ENCODE measurements at regions not wholly inside any gene's neighbourhood (a gene's known extent, or its start where the extent isn't known, plus 50 kb on each side); places are given as distances from the start of the nearest gene placed in this dataset.

DNA sequence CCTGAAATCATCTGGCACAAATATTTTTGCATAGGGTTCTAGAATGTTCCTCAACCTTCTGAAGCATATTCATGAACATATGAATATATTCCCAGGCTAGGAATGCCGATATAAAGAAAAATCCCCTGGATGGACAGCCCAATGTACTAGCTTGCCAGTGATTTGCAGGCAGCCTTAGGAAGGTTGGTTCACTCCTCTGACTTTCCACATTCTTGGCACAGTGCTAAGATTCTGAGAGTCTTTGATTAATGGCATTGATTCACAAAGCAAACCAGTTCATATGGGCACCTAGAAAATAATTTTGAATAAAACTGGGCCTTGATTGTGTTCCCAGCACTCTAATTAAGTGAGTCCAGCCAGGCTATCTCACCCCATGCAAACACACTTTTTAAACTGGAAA lies 56.9 kb upstream of the ENPP4 start:
- no peak for DNase-seq (ENCODE audit: low spot score)
- TF ChIP-seq, protein P1, sequence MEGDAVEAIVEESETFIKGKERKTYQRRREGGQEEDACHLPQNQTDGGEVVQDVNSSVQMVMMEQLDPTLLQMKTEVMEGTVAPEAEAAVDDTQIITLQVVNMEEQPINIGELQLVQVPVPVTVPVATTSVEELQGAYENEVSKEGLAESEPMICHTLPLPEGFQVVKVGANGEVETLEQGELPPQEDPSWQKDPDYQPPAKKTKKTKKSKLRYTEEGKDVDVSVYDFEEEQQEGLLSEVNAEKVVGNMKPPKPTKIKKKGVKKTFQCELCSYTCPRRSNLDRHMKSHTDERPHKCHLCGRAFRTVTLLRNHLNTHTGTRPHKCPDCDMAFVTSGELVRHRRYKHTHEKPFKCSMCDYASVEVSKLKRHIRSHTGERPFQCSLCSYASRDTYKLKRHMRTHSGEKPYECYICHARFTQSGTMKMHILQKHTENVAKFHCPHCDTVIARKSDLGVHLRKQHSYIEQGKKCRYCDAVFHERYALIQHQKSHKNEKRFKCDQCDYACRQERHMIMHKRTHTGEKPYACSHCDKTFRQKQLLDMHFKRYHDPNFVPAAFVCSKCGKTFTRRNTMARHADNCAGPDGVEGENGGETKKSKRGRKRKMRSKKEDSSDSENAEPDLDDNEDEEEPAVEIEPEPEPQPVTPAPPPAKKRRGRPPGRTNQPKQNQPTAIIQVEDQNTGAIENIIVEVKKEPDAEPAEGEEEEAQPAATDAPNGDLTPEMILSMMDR (IDR thresholded peaks at IDR 0.05; ENCODE audit: borderline replicate concordance, control extremely low read depth, extremely low read depth, insufficient read depth, missing control alignments), result no peak
- in situ Hi-C loops (cut with MboI; ENCODE audit: low sequenced_read_pairs, unreplicated experiment), result loop anchor here (25.0 kb wide), 1 partner anchor 564 kb away; no protein-coding TSS in a partner anchor

DNA sequence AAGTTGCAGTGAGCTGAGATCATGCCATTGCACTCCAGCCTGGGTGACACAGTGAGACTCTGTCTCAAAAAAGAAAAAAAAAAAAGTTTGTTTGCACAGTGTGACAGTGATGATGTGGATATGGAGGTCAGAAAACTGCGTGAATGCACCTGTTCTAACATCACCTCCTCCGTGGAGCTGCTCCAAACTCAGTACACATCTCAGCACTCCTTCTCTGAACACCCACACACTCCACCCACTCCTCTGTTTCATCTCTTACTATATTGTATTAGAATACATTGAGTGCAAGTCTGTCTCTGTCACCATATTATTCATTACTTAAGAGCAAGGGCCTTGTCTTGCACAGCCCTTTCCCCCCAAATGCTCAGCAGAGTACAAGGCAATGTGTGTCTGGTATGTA lies 51.5 kb upstream of the ENPP4 start:
- in situ Hi-C loops (cut with MboI; ENCODE audit: low sequenced_read_pairs, unreplicated experiment), result no loop called here

DNA sequence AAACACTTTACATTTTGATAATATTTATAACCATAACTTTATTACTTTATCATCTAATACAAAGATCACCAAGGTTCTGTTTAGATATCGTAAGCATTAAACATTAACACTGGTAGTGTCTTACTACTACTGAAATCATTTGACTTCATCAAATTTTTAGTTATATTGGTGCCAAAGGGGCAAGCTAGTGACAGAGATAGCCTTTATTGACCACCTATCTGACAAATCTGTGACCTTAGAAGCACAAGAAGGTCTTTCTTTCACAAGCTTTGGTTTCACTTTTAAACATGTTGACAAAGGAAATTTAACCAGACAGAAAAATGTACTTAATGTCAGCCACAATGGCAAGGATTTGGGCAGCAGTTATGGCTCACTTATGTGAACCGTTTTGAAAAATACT lies 50.7 kb upstream of the ENPP4 start:
- in situ Hi-C loops (cut with MboI; ENCODE audit: low sequenced_read_pairs, unreplicated experiment), result no loop called here
- no peak for DNase-seq (ENCODE audit: low spot score)
- TF ChIP-seq, protein P1 (IDR thresholded peaks at IDR 0.05; ENCODE audit: borderline replicate concordance, control extremely low read depth, extremely low read depth, insufficient read depth, missing control alignments), result no peak

More for the DNA sequence above, 51.5 kb upstream of the ENPP4 start:
- TF ChIP-seq, protein P1 (IDR thresholded peaks at IDR 0.05; ENCODE audit: borderline replicate concordance, control extremely low read depth, extremely low read depth, insufficient read depth, missing control alignments), result no peak
- DNase-seq (ENCODE audit: low spot score), result no peak

Measured in GM13976 (cell line).